ENCODE measurements at regions not wholly inside any gene's neighbourhood (a gene's known extent, or its start where the extent isn't known, plus 50 kb on each side); places are given as distances from the start of the nearest gene placed in this dataset.

DNA sequence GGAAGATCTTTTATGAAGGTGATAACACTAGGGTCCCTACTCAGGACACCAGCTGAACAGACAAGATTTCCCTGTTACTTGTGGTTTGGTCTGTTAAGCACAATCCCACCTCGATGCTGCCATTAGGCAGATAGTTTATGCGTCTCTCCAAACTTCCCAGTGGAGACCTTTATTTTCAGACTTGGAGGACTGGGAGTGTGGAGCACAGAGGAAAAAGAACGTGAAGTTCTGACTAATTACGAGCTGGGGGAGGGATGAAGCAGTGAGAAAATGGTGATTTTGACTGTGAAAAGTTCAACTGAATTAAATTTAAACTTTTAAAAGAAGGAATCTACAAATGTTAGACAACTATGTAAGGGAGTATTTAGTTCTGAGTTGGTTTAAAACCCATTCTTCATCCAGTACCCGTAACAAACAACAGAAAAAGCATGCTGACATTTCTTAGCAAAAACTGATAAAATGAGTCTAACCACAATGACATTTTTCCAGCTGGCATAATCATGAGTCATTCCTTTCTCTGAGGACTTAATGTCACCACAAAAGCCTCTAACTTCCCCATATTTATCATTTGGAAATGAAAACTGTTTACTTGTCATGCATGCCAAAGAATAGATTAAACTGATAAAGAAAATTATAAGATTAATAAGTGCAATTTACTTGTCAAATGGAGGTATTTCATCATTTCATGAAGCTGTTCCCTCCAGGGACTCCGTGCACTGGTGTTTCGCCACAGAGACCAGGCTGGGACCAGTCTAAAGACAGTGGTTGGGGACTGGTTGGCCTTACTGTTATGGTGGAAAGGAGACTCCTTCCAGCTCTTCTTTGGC is 113.3 kb upstream of the SSTR4 start:
- TF ChIP-seq, protein P1, sequence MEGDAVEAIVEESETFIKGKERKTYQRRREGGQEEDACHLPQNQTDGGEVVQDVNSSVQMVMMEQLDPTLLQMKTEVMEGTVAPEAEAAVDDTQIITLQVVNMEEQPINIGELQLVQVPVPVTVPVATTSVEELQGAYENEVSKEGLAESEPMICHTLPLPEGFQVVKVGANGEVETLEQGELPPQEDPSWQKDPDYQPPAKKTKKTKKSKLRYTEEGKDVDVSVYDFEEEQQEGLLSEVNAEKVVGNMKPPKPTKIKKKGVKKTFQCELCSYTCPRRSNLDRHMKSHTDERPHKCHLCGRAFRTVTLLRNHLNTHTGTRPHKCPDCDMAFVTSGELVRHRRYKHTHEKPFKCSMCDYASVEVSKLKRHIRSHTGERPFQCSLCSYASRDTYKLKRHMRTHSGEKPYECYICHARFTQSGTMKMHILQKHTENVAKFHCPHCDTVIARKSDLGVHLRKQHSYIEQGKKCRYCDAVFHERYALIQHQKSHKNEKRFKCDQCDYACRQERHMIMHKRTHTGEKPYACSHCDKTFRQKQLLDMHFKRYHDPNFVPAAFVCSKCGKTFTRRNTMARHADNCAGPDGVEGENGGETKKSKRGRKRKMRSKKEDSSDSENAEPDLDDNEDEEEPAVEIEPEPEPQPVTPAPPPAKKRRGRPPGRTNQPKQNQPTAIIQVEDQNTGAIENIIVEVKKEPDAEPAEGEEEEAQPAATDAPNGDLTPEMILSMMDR (conservative IDR thresholded peaks at IDR 0.05 in 1 of 2, IDR thresholded peaks at IDR 0.05 in 1 of 2; ENCODE audit: low read depth in 1 of 2, low read length in 2 of 2), result no peak
- TF ChIP-seq EZH2 (IDR thresholded peaks at IDR 0.05; ENCODE audit: low read length, missing control alignments), result no peak
